ENCODE measurements at regions not wholly inside any gene's neighbourhood (a gene's known extent, or its start where the extent isn't known, plus 50 kb on each side); places are given as distances from the start of the nearest gene placed in this dataset.
A peak's percentile ranks its signal among the peaks of the same experiment; 100 is the strongest.
"Not testable (repeated sequence)": the region's sequence is repeated elsewhere in the genome, so short reads cannot be mapped to it uniquely, and the experiment has no call there.

DNA sequence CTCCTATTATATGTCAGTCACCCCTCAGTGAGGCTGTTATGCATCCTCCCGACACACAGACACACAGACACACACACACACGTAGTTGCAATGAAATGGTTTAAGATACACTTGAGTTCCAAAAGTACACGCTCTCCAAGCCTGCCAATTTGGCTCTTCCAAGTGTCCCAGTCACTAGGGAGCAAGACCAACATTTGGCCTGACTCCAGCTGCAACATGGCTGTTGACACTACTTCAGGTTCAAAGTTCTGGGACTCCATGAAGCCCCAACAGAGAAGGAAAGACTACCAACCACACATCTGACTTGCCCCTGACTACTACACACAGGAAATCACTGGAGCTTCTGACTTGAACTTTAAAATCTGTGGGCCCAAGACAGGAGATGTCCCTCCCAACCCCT lies 128.1 kb upstream of the KCNJ18 start:
- no peak overlapping the region for H3K27ac ChIP-seq (ENCODE audit: low read depth in 1 of 2, low read length in 1 of 2)
- no peak overlapping the region for H3K4me3 ChIP-seq
- H3K9me3 ChIP-seq (ENCODE audit: control insufficient read depth in 4 of 4, insufficient read depth in 3 of 4, low read length in 3 of 4): no peaks in the 10 kb centered on the region
- TF ChIP-seq, protein P1, sequence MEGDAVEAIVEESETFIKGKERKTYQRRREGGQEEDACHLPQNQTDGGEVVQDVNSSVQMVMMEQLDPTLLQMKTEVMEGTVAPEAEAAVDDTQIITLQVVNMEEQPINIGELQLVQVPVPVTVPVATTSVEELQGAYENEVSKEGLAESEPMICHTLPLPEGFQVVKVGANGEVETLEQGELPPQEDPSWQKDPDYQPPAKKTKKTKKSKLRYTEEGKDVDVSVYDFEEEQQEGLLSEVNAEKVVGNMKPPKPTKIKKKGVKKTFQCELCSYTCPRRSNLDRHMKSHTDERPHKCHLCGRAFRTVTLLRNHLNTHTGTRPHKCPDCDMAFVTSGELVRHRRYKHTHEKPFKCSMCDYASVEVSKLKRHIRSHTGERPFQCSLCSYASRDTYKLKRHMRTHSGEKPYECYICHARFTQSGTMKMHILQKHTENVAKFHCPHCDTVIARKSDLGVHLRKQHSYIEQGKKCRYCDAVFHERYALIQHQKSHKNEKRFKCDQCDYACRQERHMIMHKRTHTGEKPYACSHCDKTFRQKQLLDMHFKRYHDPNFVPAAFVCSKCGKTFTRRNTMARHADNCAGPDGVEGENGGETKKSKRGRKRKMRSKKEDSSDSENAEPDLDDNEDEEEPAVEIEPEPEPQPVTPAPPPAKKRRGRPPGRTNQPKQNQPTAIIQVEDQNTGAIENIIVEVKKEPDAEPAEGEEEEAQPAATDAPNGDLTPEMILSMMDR (IDR thresholded peaks at IDR 0.05; ENCODE audit: control extremely low read depth, extremely low read depth): no peak
- H3K36me3 ChIP-seq (ENCODE audit: control insufficient read depth in 4 of 4, insufficient read depth in 4 of 4, low read length in 4 of 4): no peaks in the 10 kb centered on the region
- no peak for ATAC-seq (ENCODE audit: insufficient read depth, low FRiP score)
- WGBS, 2 donors: 67 to 80% methylated on average over 3 of the region's 3 CpGs
- no peaks in the 10 kb centered on the region for H3K27me3 ChIP-seq (ENCODE audit: control insufficient read depth in 3 of 3, insufficient read depth in 3 of 3, low read length in 2 of 3)
- no peak overlapping the region for H3K9ac ChIP-seq (ENCODE audit: insufficient read depth in 1 of 2, low read length in 2 of 2)
- no peaks in the 10 kb centered on the region for H3K4me1 ChIP-seq (ENCODE audit: control insufficient read depth in 5 of 5, insufficient read depth in 5 of 5, low read length in 5 of 5)
- no peak for DNase-seq

DNA sequence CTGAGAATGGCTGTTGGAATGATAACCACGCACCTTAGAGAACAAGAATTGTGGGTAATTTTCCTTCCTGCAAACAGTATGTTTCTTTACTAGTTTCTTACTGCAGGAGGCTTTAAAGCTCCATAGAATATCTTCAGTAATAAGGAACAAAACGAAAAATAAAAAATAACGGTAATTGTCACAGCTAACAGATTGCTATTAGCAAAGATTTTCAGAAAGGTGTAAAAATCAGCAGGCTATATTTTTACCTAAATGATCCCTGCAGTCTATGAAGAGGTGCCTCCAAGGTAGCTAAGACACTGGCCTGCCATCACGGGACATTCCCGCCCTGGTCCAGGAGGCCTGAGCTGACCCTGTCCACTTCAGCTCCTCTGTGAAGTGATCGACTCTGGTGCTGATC lies 127.6 kb upstream of the KCNJ18 start:
- not testable (repeated sequence) for H3K27ac ChIP-seq (ENCODE audit: low read depth in 1 of 2, low read length in 1 of 2); H3K36me3 ChIP-seq (ENCODE audit: control insufficient read depth in 4 of 4, insufficient read depth in 4 of 4, low read length in 4 of 4); H3K4me3 ChIP-seq; H3K9me3 ChIP-seq (ENCODE audit: control insufficient read depth in 4 of 4, insufficient read depth in 3 of 4, low read length in 3 of 4); H3K27me3 ChIP-seq (ENCODE audit: control insufficient read depth in 3 of 3, insufficient read depth in 3 of 3, low read length in 2 of 3); DNase-seq; ATAC-seq (ENCODE audit: insufficient read depth, low FRiP score); H3K4me1 ChIP-seq (ENCODE audit: control insufficient read depth in 5 of 5, insufficient read depth in 5 of 5, low read length in 5 of 5); H3K9ac ChIP-seq (ENCODE audit: insufficient read depth in 1 of 2, low read length in 2 of 2)
- 88 to 95% methylated on average over 6 of the region's 6 CpGs for WGBS, 2 donors

DNA sequence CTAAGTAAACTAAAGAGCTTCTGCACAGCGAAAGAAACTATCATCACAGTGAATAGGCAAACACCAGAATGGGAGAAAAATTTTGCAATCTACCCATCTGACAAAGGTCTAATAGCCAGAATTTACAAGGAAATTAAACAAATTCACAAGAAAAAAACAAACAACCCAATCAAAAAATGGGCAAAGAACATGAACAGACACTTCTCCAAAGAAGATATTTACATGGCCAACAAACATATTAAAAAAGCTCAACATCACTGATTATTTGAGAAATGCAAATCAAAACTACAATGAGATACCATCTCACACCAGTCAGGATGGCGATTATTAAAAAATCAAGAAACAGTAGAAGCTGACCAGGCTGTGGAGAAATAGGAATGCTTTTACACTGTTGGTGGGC lies 121.9 kb upstream of the KCNJ18 start:
- not testable (repeated sequence) for H3K9ac ChIP-seq (ENCODE audit: insufficient read depth in 1 of 2, low read length in 2 of 2); ATAC-seq (ENCODE audit: insufficient read depth, low FRiP score); DNase-seq; H3K27ac ChIP-seq (ENCODE audit: low read depth in 1 of 2, low read length in 1 of 2); H3K4me3 ChIP-seq; H3K36me3 ChIP-seq (ENCODE audit: control insufficient read depth in 4 of 4, insufficient read depth in 4 of 4, low read length in 4 of 4); H3K27me3 ChIP-seq (ENCODE audit: control insufficient read depth in 3 of 3, insufficient read depth in 3 of 3, low read length in 2 of 3); H3K4me1 ChIP-seq (ENCODE audit: control insufficient read depth in 5 of 5, insufficient read depth in 5 of 5, low read length in 5 of 5)
- H3K9me3 ChIP-seq (ENCODE audit: control insufficient read depth in 4 of 4, insufficient read depth in 3 of 4, low read length in 3 of 4): peaks cover 0 to 12% (median 2%) of the 10 kb centered on the region in 4 donors
- 67 to 68% methylated on average over 2 of the region's 2 CpGs for WGBS, 2 donors

DNA sequence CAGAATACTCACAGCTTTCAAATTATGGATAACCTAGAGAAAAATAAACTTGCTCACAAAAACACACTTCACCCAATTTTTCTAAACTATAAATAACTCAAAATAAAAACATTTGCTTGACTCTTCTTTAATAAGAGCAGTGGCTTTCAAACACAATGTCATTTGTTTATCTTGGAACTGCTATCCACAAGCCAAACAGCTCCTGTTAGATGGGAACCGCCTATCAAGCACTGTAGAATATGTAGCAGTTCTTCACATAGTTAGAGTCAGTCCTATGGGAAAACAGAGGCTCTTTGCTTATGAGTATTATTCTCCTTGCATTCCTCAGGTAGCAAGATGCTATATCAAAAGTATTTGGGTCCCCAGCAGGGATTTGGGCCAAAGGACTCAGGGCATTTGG lies 120.2 kb upstream of the KCNJ18 start:
- not testable (repeated sequence) for DNase-seq; H3K27ac ChIP-seq (ENCODE audit: low read depth in 1 of 2, low read length in 1 of 2); H3K36me3 ChIP-seq (ENCODE audit: control insufficient read depth in 4 of 4, insufficient read depth in 4 of 4, low read length in 4 of 4); H3K4me1 ChIP-seq (ENCODE audit: control insufficient read depth in 5 of 5, insufficient read depth in 5 of 5, low read length in 5 of 5); ATAC-seq (ENCODE audit: insufficient read depth, low FRiP score); H3K27me3 ChIP-seq (ENCODE audit: control insufficient read depth in 3 of 3, insufficient read depth in 3 of 3, low read length in 2 of 3); H3K4me3 ChIP-seq; H3K9ac ChIP-seq (ENCODE audit: insufficient read depth in 1 of 2, low read length in 2 of 2)
- WGBS, 2 donors: 63 to 75% methylated on average over 1 of the region's 1 CpG
- H3K9me3 ChIP-seq (ENCODE audit: control insufficient read depth in 4 of 4, insufficient read depth in 3 of 4, low read length in 3 of 4): peaks cover 0 to 12% (median 2%) of the 10 kb centered on the region in 4 donors

DNA sequence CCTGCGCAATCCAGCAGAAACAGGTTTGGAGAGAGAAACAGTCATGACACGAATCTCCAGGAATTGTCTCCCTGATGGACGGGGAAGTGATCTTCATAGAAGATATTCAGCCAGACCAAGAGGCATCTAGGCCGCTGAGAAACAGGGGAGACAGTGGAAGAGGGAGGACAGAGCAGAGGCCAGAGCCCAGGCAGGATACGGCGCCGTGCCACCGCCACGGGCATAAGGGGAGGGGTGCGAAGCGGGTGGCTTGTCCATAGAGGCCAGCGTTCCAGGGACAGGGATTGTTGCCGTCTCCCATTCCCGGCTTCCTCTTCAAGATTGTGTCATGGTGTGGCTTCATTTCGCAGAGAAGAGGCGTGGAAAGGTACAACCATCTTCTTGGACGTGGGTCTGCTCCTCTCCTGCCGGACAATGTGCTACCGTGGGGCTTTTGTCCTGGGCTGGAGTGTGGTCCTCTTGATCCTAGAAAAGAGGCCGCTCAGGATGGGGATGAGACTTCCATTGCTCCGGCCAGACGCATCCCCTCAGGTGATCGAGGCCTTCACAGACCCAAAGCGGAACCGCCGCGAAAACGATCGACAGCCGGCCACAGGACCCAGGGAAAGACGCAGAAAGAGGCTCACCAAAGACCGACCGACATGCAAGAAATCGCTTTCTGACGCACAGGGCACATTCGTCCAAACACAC lies 118.9 kb upstream of the KCNJ18 start:
- WGBS, 2 donors: 82 to 83% methylated on average over 36 of the region's 36 CpGs
- not testable (repeated sequence) for H3K4me1 ChIP-seq (ENCODE audit: control insufficient read depth in 5 of 5, insufficient read depth in 5 of 5, low read length in 5 of 5); H3K27me3 ChIP-seq (ENCODE audit: control insufficient read depth in 3 of 3, insufficient read depth in 3 of 3, low read length in 2 of 3); H3K27ac ChIP-seq (ENCODE audit: low read depth in 1 of 2, low read length in 1 of 2); DNase-seq; ATAC-seq (ENCODE audit: insufficient read depth, low FRiP score); H3K4me3 ChIP-seq; H3K36me3 ChIP-seq (ENCODE audit: control insufficient read depth in 4 of 4, insufficient read depth in 4 of 4, low read length in 4 of 4)
- Histone ChIP-seq H3K9ac (ENCODE audit: insufficient read depth in 1 of 2, low read length in 2 of 2) (peak overlapping the region in 1 of 2 donors; percentile 68), H3K9me3 (ENCODE audit: control insufficient read depth in 4 of 4, insufficient read depth in 3 of 4, low read length in 3 of 4) (peaks cover 0 to 12% (median 2%) of the 10 kb centered on the region in 4 donors)
